Renal pelvis (tissue), 1 donor: ENCODE measurements at regions not wholly inside any gene's neighbourhood (a gene's known extent, or its start where the extent isn't known, plus 50 kb on each side); places are given as distances from the start of the nearest gene placed in this dataset.

ENCODE experiments used
- DNase-seq: peaks from one replicate; pipeline ENCODE4 v3.0.0-alpha.2; 2013

DNA sequence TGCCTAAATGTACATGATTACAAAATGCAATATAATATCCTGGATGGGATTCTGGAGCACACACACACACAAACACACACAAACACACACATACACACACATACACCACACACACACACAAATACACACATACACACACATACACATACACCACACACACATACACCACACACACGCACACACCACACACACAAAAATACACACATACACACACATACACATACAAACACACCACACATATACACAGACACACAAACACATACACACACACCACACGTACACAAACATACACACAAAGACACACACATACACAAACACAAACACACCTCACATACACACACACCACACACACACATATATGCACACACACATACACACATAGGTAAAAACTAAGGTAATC lies 134.6 kb upstream of the SYNDIG1 start:
- DNase-seq, result no peak

- no peak for DNase-seq
Measured at GRCh38 chr20:24332956-24333355, 136.5 kb upstream of the SYNDIG1 start.

- DNase-seq, result no peak
Measured at GRCh38 chr20:24331939-24332338, 137.5 kb upstream of the SYNDIG1 start.

DNA sequence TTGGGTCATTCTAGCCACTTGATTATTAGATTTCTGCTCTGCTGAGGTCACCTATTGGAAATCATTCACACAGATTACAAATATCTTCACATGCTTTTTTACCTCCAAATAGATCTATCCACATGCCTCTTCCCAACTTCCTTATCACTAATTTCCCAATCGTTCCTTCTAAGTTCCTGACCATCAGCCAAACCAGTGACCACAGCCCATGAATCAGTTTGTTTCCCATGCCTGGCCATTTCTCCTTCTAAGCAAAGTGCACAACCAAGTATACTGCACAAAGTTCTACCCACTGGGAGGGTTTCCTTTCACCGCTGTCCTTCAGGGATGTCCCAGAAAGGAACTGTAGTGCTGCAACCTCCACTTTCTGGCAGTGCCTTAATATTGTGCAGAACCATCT lies 140.5 kb upstream of the SYNDIG1 start:
- no peak for DNase-seq

DNA sequence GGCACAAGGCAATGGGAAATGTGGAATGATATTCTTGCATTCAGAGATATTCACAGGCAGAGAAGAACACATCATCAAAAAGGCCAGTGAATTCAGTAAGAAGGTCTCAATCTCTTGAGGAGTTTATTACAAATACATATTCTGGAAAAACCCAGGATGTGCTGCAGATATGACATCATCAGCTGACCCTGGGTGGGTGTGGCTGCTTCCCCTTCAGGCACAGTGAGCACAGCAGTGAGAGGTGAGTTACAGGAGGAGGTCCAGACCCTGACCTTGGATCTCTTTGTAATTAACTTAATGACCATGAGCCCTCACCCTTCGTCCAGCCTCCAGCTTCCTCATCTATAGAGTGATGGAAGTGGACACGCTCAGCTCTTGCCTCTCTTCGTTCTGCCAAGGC lies 147.5 kb upstream of the SYNDIG1 start:
- no peak for DNase-seq

GRCh38 chr20:24318569-24319352 lies 150.7 kb upstream of the SYNDIG1 start:
- DNase-seq, result no peak

- no peak for DNase-seq
Measured at GRCh38 chr20:24317224-24317623, 152.2 kb upstream of the SYNDIG1 start.

DNA sequence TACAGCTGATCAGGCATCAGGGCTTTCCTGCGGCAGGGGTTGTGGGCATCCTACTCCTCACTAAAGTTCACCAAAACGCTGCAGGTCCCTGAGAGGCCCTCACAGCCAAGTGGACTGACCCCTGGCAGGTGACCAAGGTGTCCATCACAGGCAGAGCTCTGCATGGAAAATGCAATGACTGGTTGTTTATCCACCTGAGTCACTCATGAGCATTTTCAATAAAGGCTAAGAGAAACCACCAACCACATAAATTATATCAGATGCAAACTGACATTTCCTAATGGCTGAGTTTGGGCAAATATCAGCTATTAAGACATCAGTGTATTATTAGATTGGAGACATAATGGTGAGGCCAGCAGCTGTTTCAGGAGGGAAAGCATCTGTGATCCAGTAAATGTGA lies 152.7 kb upstream of the SYNDIG1 start:
- DNase-seq, result no peak

DNA sequence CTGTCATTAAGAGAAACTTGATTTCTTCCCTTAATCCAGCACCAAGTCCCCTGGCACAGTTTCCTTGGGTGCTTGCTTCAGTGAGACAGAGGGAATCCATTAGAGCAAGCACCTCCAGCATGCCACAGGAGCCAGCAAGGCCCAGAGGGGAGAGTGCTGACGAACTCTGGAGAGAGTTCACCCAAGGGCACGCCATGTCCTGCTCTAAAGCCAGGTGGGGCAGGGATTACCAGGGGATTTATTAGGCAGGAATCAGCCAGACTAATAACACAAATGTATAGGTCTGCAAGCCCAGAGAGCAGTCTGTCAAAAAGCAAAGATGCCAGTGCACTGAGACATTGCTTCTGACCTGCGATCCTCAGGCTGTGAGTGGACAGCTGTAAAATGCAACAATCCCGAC lies 155.4 kb upstream of the SYNDIG1 start:
- no peak for DNase-seq

- no peak for DNase-seq
Measured at GRCh38 chr20:24309596-24309995, 159.8 kb upstream of the SYNDIG1 start.

GRCh38 chr20:24305371-24305770 lies 164.1 kb upstream of the SYNDIG1 start:
- DNase-seq, result no peak

GRCh38 chr20:24304291-24304690 lies 165.1 kb upstream of the SYNDIG1 start:
- DNase-seq, result no peak

GRCh38 chr20:24303393-24304170 lies 165.8 kb upstream of the SYNDIG1 start:
- DNase-seq, result peak; percentile 8

- no peak for DNase-seq
Measured at GRCh38 chr20:24297993-24298392, 171.4 kb upstream of the SYNDIG1 start.

DNA sequence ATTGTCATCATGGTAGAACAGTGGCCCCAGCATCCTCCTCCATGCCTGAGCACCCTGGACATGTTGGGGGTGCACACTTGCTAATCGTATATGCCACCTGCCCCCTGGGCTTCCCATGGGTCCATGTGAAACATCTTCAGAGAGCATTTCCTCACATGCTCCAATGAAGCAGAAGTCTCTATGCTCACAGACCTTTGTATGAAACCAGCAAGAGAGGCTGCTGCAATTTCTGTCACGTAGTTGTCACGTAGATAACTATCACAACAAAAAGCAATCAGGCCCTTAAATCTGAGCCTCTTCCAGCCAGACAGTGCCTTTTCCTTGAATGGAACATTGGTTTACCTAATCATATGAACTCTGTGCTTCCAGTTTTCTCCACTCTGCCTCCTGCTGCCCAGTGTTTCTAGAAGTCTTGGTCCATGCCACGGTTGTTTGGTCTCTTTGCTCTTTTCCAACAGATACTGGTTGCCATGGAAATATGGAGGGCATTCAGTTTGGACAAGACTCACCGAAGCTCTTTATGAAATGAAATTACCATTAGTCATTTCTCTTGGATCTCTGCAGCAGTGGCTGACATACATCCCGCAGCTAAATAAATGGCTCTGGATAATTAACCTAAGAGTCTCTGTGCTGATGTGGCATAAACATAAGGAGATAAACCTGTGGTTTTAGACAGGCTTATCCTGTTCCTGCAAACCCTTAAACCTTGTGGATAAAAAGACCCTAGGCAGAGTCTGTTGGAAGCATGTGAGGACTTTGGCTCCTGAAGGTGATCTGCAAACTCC lies 172.8 kb upstream of the SYNDIG1 start:
- no peak for DNase-seq

GRCh38 chr20:24291014-24291413 lies 178.4 kb upstream of the SYNDIG1 start:
- DNase-seq, result no peak

DNA sequence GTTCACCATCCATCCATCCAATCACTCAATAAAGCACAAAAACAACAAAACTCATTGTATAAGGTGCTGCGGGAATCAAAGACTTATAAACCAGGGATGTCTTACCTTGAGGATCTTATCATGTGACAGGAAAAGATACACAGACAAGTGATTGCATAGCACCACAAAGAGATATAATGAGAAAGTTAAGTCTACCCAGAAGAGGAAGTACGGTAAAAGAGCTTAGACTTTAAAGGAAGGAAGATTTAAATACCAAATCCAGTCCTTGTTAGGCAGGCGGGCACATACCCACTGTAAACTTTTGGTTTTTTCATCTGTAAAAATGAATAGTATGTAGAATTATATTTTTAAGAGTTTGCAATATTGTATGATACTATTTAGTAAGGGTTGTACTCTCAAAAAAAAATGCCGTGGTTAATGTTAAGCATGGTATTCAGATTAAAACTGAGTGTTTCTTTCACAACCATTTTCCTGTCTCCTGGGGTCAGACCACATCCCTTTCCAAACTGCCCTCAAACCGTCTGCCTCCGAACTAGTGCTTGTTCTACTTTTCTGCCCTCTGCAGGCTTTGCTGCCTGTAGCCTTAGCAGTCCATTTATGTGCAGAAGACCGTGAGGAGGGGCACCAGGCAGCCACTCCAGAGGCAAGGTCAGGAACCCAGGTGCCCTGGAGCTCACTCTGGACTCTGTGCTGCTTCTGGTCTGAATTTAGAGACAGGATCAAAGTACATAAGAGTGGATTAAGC lies 179.5 kb upstream of the SYNDIG1 start:
- no peak for DNase-seq

- DNase-seq, result no peak
Measured at GRCh38 chr20:24283186-24283585, 186.2 kb upstream of the SYNDIG1 start.

DNA sequence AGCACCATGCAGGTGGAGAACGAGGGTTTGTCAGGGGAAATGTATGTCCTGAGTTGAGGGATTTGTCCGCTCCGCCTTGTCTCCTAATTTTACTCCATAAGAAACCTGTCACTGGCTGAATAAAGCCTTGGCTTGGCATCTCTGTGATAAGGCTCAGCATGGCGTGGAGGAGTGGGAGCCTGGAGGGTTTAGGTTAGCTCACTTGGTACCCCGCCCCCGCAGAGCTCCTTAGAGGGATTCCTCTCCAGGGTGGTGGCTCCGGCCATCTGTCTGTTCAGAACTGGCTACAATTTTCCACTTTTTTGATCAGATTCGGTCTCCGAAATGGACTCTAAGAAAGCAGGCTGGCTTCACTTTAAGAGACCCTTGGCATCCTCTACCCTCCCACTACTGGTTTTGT lies 192.2 kb upstream of the SYNDIG1 start:
- DNase-seq, result no peak

- no peak for DNase-seq
Measured at GRCh38 chr20:24275946-24276705, 193.3 kb upstream of the SYNDIG1 start.

GRCh38 chr20:24273251-24273650 lies 196.2 kb upstream of the SYNDIG1 start:
- no peak for DNase-seq
